SK-MEL-5 (cell line): ENCODE measurements at regions not wholly inside any gene's neighbourhood (a gene's known extent, or its start where the extent isn't known, plus 50 kb on each side); places are given as distances from the start of the nearest gene placed in this dataset.

ENCODE experiments used
- DNase-seq: peaks from one replicate; pipeline ENCODE4 v3.0.0-alpha.2; 2016; ENCODE audit warnings: low read depth, low spot score
- in situ Hi-C: cut with HindIII; loops from 2 replicates; pipeline ENCODE4 v1.10.0; 2016; ENCODE audit warnings: low sequenced_read_pairs, high pct_unique_total_duplicates, low pct_unique_long_range_greater_than_20kb

GRCh38 chr2:16278421-16279200 lies 338.3 kb downstream of the MYCN start:
- no peak for DNase-seq
- in situ Hi-C loops: no loop called here

- in situ Hi-C loops: no loop called here
- DNase-seq: no peak
Measured at GRCh38 chr2:16277117-16277516, 336.8 kb downstream of the MYCN start.

DNA sequence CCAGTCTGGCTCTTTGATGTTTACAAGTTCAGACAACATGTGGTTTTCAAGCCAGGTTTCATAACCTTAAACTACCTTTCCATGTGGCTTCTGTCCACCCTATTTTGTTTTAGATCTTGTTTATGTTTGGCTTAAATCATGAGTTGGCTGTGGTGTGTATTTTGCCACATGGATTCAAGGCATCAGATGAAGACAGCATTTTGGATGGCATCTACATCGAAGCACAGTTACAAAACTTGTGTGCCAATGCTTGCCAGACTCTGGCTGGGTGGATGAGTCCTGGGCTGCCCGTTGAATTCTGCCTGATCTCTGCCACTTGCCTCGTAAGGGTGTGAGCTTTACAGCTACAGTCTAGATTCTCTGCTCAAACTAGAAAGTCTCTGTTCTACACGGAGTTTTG lies 335.3 kb downstream of the MYCN start:
- no peak for DNase-seq
- in situ Hi-C loops: no loop called here

DNA sequence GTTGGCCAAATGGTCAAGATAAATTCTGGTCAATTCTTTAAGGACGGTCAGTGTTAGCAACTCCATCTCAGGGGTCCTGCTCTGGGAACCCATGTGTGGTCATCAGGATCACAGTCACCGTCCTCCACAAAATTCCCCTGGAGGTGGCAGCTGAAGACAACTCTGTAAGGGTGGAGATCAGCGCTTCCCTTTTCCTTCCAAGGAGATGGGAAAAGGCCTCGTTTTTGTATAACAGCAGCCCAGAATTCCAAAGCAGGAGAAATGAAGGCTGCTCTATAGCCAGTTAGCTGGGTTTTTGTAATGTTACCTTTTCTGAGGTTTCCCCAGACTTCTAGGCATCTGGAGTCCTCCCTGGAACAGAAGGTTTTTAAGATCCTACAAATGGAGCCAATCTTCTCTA lies 334.8 kb downstream of the MYCN start:
- in situ Hi-C loops: no loop called here
- no peak for DNase-seq

DNA sequence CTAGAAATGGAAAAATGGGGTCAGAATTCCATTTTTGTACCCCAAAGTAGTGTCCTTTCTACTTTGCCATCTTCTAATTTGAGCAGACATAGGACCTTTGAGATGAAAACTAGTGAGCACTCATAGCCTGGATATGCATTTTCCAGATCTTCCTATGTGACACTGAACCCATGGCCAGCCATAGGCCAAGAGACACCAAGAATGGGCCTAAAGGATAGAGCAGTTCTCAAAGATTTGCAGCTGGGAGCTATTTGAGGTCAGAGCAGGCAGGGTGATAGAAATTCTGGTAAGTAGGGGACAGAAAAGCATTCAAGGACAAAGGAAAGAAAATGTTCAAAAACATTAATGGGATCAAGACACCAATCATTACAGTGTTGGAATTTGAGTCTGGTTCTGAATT lies 332.8 kb downstream of the MYCN start:
- DNase-seq: no peak
- in situ Hi-C loops: no loop called here

- in situ Hi-C loops: no loop called here
- DNase-seq: no peak
Measured at GRCh38 chr2:16272038-16272788, 331.9 kb downstream of the MYCN start.

DNA sequence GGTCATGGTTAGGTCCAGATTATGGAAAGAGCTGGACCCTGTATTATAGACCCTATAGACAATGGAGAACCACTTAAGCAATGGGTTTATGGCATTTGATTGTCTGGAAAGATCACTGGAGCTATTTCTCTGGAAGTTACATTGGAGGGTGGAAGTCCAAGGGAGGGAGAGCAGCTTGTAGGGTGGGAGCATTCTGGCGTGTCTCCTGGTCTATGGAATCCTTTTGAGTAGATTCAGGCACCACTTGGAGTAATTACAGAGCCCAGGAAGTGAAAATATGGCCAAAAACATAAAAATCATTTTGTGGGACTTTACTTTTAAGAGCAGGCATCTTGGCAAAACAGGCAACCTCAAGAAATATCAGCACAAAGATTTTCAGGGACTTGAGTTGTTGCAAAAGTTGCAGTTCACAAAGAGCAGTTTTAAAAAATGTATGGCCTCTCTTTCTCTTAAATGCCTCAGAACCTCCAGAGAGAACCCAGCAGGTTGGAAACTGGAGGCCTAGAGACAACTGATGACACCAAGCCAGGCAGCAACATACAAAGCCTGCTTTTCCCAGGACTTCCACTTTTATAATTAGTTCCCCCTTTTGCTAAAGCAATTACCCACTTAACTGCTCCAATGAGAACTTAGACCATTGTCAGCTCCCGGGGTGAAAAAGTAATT lies 331.0 kb downstream of the MYCN start:
- in situ Hi-C loops: no loop called here

DNA sequence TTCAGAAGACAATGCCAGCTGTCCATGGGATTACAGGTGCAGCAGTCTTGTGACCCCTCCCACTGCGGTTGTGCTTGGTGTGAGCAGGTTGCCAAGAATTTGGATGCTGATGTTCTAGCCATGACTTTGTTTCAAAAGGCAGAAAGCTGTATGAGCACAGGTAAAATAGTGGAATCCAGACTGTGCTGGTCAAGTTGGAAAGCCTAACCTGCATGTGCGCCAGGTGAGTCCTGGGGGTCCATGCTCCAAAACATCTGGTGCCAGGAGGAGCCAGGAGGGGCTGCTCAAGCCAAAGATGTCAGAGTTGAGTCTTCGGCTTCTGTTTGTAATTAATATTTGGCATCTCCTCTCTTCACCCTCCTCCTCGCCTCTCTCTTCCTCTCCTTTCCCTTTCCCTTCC lies 330.1 kb downstream of the MYCN start:
- in situ Hi-C loops: no loop called here
- no peak for DNase-seq

More for the DNA sequence above, 331.0 kb downstream of the MYCN start:
- DNase-seq: no peak

- DNase-seq: no peak
- in situ Hi-C loops: no loop called here
Measured at GRCh38 chr2:16268301-16269000, 328.1 kb downstream of the MYCN start.

- in situ Hi-C loops: no loop called here
- DNase-seq: no peak
Measured at GRCh38 chr2:16266571-16266970, 326.2 kb downstream of the MYCN start.

- in situ Hi-C loops: no loop called here
- DNase-seq: no peak
Measured at GRCh38 chr2:16264931-16265540, 324.7 kb downstream of the MYCN start.

GRCh38 chr2:16264491-16264890 lies 324.1 kb downstream of the MYCN start:
- no peak for DNase-seq
- in situ Hi-C loops: no loop called here

DNA sequence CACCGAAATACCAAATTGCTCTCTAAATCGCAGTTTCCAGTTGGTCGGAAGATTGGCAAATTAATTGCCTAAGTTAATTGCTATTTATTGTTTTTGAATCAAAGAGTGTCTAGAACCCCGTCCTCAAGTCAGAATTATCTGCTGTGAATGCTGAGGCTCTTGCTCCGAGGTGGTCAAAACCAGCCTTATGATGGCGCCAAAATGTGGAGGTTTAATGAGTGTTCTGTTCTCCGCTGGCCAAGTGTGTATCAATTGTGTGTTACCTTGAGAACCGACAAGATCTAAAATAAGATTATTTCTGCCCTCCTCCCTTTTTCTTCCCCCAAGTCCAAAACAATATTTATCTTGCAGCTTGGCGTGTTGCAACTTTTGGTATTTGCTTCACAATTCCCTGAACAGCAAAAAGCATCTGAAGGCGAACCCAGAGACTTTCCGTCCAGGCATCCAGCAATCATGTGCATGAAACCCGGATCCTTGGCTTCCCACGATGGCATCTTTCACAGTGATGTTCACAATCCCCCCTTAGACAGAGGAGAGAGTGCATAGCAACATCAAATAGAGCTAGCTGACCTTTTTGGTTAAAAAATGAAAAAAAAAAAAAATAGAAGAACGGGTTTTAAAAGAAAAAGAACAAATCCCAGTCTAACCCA lies 323.0 kb downstream of the MYCN start:
- DNase-seq: no peak
- in situ Hi-C loops: no loop called here

GRCh38 chr2:16262526-16263178 lies 322.3 kb downstream of the MYCN start:
- DNase-seq: no peak
- in situ Hi-C loops: no loop called here

- DNase-seq: no peak
- in situ Hi-C loops: no loop called here
Measured at GRCh38 chr2:16261791-16262190, 321.4 kb downstream of the MYCN start.

DNA sequence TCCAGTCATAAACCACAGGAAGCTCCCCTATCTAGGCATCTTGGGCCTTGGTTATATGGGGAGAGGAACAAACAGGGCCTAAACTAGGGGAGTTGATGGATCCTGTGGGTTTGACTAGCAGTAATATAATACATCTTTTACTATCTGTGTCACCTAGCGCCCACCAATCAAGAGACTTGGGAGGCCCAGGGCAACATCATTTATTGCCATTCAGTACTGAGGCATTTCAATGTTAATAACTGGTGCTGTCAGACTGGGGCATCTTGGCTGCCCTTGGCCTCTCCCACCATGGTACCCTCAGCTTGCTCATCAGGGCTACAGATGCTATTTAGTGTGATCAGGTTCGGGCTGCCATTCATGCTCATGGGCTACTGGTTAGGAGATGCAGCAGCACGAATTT lies 320.7 kb downstream of the MYCN start:
- in situ Hi-C loops: no loop called here
- no peak for DNase-seq
